RWPE2 (cell line): ENCODE measurements at regions not wholly inside any gene's neighbourhood (a gene's known extent, or its start where the extent isn't known, plus 50 kb on each side); places are given as distances from the start of the nearest gene placed in this dataset.

Experiments used
- ATAC-seq: fragments of 200-7000 bp; cut with Tn5 transposase; 3 replicates; pipeline ENCODE4 v1.9.1; 2021; ENCODE audit warnings: low read depth
- DNase-seq: peaks from one replicate; pipeline ENCODE4 v3.0.0-alpha.2; 2020; ENCODE audit warnings: low spot score
- H3K27ac ChIP-seq: fragments of 450-650 bp; 2 replicates; pipeline ENCODE4 v1.5.1; 2017; ENCODE audit warnings: mild to moderate bottlenecking; ENCODE audit not compliant: poor library complexity, severe bottlenecking
- H3K27me3 ChIP-seq: fragments of 250-450 bp; sonication (Bioruptor Pico); 2 replicates; pipeline ENCODE4 v1.5.1; 2021; ENCODE audit warnings: mild to moderate bottlenecking, moderate library complexity; ENCODE audit not compliant: insufficient read depth, poor library complexity, severe bottlenecking
- H3K36me3 ChIP-seq: fragments of 250-450 bp; sonication (Bioruptor Pico); 2 replicates; pipeline ENCODE4 v1.5.1; 2020; ENCODE audit warnings: low read depth, mild to moderate bottlenecking, moderate library complexity
- H3K4me1 ChIP-seq: fragments of 250-450 bp; sonication (Bioruptor Pico); 2 replicates; pipeline ENCODE4 v1.5.1; 2021; ENCODE audit warnings: mild to moderate bottlenecking, moderate library complexity; ENCODE audit not compliant: insufficient read depth, poor library complexity, severe bottlenecking
- H3K4me3 ChIP-seq: fragments of 250-450 bp; sonication (Bioruptor Pico); 2 replicates; pipeline ENCODE4 v1.5.1; 2021; ENCODE audit warnings: mild to moderate bottlenecking, moderate library complexity; ENCODE audit not compliant: severe bottlenecking
- H3K9me3 ChIP-seq: fragments of 250-450 bp; sonication (Bioruptor Pico); 2 replicates; pipeline ENCODE4 v1.5.1; 2021; ENCODE audit warnings: mild to moderate bottlenecking, moderate library complexity; ENCODE audit not compliant: severe bottlenecking
- TF ChIP-seq, protein P1 (sequence below): fragments of 450-650 bp; IDR thresholded peaks from one replicate; pipeline ENCODE4 v1.5.1; 2017; ENCODE audit warnings: mild to moderate bottlenecking, moderate library complexity; ENCODE audit not compliant: poor library complexity, severe bottlenecking

DNA sequence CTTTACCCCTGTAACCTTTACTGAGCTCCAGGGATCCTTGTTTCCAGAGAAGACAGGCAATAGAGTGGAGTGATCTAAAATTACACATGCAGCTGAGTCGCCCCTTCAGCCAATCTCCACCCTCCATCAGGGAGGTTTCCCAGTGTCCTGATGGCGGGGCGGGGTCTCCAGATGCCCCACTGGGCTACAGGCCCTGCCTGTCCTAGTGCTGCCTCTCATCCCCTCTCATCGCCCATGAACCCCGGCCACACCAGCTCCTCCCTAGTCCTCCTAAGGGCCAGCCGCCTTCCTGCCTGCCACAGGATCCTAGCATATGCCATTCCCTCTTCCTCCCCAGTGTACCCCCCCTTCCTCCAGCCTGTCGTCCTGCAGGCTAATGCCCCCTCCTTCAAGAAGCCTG is 144.1 kb upstream of the GLI2 start:
- H3K27ac ChIP-seq: no peak overlapping the region
- no peaks in the 10 kb centered on the region for H3K36me3 ChIP-seq
- H3K4me1 ChIP-seq: peaks cover 13% of the 10 kb centered on the region
- no peaks in the 10 kb centered on the region for H3K9me3 ChIP-seq
- TF ChIP-seq, protein P1, sequence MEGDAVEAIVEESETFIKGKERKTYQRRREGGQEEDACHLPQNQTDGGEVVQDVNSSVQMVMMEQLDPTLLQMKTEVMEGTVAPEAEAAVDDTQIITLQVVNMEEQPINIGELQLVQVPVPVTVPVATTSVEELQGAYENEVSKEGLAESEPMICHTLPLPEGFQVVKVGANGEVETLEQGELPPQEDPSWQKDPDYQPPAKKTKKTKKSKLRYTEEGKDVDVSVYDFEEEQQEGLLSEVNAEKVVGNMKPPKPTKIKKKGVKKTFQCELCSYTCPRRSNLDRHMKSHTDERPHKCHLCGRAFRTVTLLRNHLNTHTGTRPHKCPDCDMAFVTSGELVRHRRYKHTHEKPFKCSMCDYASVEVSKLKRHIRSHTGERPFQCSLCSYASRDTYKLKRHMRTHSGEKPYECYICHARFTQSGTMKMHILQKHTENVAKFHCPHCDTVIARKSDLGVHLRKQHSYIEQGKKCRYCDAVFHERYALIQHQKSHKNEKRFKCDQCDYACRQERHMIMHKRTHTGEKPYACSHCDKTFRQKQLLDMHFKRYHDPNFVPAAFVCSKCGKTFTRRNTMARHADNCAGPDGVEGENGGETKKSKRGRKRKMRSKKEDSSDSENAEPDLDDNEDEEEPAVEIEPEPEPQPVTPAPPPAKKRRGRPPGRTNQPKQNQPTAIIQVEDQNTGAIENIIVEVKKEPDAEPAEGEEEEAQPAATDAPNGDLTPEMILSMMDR: no peak
- H3K4me3 ChIP-seq: no peak overlapping the region
- DNase-seq: no peak
- no peaks in the 10 kb centered on the region for H3K27me3 ChIP-seq
- no peak for ATAC-seq

DNA sequence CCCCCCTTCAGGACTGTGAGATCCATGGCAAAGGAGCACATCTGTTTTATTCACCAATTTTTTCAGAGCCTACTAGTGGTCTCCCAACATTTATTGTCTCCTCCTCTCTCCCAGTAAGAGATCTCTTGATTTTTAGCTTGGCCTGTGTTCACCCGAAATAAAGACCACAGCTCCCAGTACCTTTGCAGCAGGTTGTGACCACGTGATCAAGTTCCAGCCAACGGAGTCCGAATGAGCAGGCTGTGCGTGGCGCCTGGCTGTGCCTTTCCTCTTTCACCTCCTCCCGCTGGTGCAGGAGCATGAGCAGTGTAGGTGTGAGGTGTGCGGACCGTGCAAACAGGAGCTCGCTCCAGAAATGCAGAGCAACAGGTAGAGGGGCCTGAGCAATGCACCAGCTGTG is 143.6 kb upstream of the GLI2 start:
- H3K4me3 ChIP-seq: no peak overlapping the region
- no peaks in the 10 kb centered on the region for H3K36me3 ChIP-seq
- no peak overlapping the region for H3K27ac ChIP-seq
- H3K4me1 ChIP-seq: peaks cover 13% of the 10 kb centered on the region
- TF ChIP-seq, protein P1: no peak
- H3K27me3 ChIP-seq: no peaks in the 10 kb centered on the region
- ATAC-seq (no peak), DNase-seq (no peak)
- no peaks in the 10 kb centered on the region for H3K9me3 ChIP-seq

DNA sequence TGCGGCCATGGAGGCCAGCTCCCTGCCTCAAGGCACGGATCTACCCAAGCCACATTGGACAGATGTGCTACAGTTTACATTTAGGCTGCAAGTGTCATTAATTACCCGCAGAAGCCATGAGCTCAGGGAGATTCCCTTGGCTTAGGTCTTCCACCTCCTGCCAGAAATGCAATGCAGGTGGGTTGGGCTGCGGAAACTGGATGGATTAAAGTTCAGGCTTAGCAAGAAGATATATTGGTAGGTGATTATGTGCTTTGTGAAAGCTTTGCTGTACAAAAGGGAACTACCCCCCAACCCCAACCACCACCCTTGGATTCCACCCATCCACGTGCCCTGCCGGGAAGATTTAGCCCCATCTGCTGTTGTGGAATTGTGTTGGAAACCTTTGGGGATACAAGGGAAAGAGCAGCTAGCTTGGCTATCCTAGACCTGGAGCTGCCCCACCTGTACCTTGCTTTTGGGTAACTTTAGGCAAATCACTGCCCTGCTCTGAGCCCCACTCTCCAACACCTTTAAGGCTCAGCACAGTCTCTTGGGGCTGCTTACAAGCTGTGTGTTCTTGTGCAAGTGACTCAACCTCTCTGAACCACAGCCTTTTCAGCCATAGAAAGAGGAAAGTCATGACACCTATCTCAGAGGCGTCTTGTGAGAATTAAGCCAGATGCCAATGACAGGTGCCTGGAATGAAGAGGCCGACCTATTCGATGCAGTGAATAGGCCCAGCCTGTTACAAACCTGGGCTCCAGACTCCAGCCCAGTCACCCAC is 141.6 kb upstream of the GLI2 start:
- ATAC-seq (no peak), DNase-seq (no peak)
- TF ChIP-seq, protein P1: no peak
- Histone ChIP-seq H3K4me3 (no peak overlapping the region), H3K27me3 (no peaks in the 10 kb centered on the region), H3K9me3 (no peaks in the 10 kb centered on the region), H3K27ac (no peak overlapping the region), H3K4me1 (peaks cover 13% of the 10 kb centered on the region), H3K36me3 (no peaks in the 10 kb centered on the region)

DNA sequence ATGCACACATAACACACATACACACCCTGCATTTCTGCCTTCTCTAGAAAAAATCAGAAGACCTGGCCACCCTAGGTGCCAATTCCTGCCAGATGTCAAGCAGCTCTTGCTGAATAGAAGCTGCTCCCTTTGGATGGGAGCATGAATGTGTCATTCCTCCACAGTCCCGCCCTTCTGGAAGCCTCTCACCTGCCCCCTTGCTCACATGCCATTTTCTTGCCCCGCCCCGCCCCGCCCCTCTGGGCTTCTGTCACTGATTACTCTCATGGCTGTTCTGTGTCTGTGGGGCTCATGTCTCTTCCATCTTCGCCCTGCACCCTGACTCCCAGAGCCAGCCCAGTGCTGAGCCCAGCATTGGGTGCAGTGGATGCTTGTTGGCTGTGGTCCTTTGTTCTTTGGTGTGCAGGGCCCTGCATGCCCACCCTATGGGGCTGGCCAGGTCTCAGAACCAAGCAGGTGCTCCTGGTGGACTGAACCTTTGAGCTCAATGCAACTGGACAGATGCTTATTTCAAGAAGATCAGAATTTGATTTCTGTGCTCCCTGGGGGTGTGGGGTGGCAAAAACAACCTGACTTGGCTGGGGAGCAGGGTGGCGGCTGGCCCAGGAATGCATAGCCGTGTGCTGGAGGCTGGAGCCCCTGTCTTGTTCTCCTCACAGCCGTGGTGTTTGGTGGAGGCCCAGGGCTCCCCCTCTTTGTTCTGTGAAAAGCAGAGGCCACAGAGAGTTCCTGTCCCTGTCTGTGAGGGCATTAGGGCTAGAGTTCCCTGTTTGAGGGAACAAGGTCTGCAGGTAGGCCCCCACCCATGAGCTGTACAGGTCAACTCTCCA is 140.6 kb upstream of the GLI2 start:
- Histone ChIP-seq H3K4me1 (peaks cover 5% of the 10 kb centered on the region), H3K27me3 (no peaks in the 10 kb centered on the region), H3K27ac (no peak overlapping the region), H3K9me3 (no peaks in the 10 kb centered on the region), H3K36me3 (no peaks in the 10 kb centered on the region), H3K4me3 (no peak overlapping the region)
- TF ChIP-seq, protein P1: no peak
- DNase-seq: no peak
- peak; percentile 80 for ATAC-seq
